BE2C (cell line): ENCODE measurements at regions not wholly inside any gene's neighbourhood (a gene's known extent, or its start where the extent isn't known, plus 50 kb on each side); places are given as distances from the start of the nearest gene placed in this dataset.

Experiments used
- DNase-seq: peaks from one replicate; pipeline ENCODE4 v3.0.0-alpha.2; 2020
- H3K27me3 ChIP-seq: fragments of 250-450 bp; sonication (Bioruptor Pico); 2 replicates; pipeline ENCODE4 v1.5.1; 2020; ENCODE audit warnings: mild to moderate bottlenecking
- H3K36me3 ChIP-seq: fragments of 250-450 bp; sonication (Bioruptor Pico); 2 replicates; pipeline ENCODE4 v1.5.1; 2020; ENCODE audit warnings: mild to moderate bottlenecking
- H3K4me1 ChIP-seq: fragments of 250-450 bp; sonication (Bioruptor Pico); 2 replicates; pipeline ENCODE4 v1.5.1; 2020
- H3K4me3 ChIP-seq: 2 replicates; pipeline ENCODE4 v1.5.1; 2011; ENCODE audit warnings: low read depth, low read length
- H3K9me3 ChIP-seq: fragments of 250-450 bp; sonication (Bioruptor Pico); 2 replicates; pipeline ENCODE4 v1.5.1; 2020
- CTCF ChIP-seq: IDR thresholded peaks from 2 replicates; pipeline ENCODE4 v1.5.1; 2012; ENCODE audit warnings: mild to moderate bottlenecking, low read depth, low read length

GRCh38 chr2:154554046-154554445 lies 144.4 kb upstream of the KCNJ3 start:
- no peaks in the 10 kb centered on the region for H3K36me3 ChIP-seq
- no peaks in the 10 kb centered on the region for H3K4me1 ChIP-seq
- no peak for TF ChIP-seq CTCF
- H3K4me3 ChIP-seq: no peak overlapping the region
- DNase-seq: no peak
- H3K9me3 ChIP-seq: no peaks in the 10 kb centered on the region
- H3K27me3 ChIP-seq: no peaks in the 10 kb centered on the region

- no peaks in the 10 kb centered on the region for H3K27me3 ChIP-seq
- no peak for TF ChIP-seq CTCF
- no peak for DNase-seq
- H3K4me1 ChIP-seq: no peaks in the 10 kb centered on the region
- H3K36me3 ChIP-seq: no peaks in the 10 kb centered on the region
- H3K4me3 ChIP-seq: no peak overlapping the region
- H3K9me3 ChIP-seq: no peaks in the 10 kb centered on the region
Measured at GRCh38 chr2:154555710-154556109, 142.8 kb upstream of the KCNJ3 start.

GRCh38 chr2:154556146-154556545 lies 142.3 kb upstream of the KCNJ3 start:
- no peak for TF ChIP-seq CTCF
- no peaks in the 10 kb centered on the region for H3K27me3 ChIP-seq
- H3K9me3 ChIP-seq: no peaks in the 10 kb centered on the region
- H3K4me1 ChIP-seq: no peaks in the 10 kb centered on the region
- no peak for DNase-seq
- H3K36me3 ChIP-seq: no peaks in the 10 kb centered on the region
- no peak overlapping the region for H3K4me3 ChIP-seq

GRCh38 chr2:154556607-154557006 lies 141.9 kb upstream of the KCNJ3 start:
- Histone ChIP-seq H3K4me1 (no peaks in the 10 kb centered on the region), H3K4me3 (no peak overlapping the region), H3K9me3 (no peaks in the 10 kb centered on the region), H3K27me3 (no peaks in the 10 kb centered on the region), H3K36me3 (no peaks in the 10 kb centered on the region)
- no peak for DNase-seq
- no peak for TF ChIP-seq CTCF

- no peak for TF ChIP-seq CTCF
- no peaks in the 10 kb centered on the region for H3K4me1 ChIP-seq
Measured at GRCh38 chr2:154557906-154558305, 140.6 kb upstream of the KCNJ3 start.

GRCh38 chr2:154565433-154565832 lies 133.1 kb upstream of the KCNJ3 start:
- H3K27me3 ChIP-seq: no peaks in the 10 kb centered on the region
- H3K36me3 ChIP-seq: no peaks in the 10 kb centered on the region
- H3K4me1 ChIP-seq: no peaks in the 10 kb centered on the region
- TF ChIP-seq CTCF: no peak
- no peak for DNase-seq
- no peaks in the 10 kb centered on the region for H3K9me3 ChIP-seq
- no peak overlapping the region for H3K4me3 ChIP-seq

More at GRCh38 chr2:154557906-154558305, 140.6 kb upstream of the KCNJ3 start:
- no peaks in the 10 kb centered on the region for H3K36me3 ChIP-seq
- no peaks in the 10 kb centered on the region for H3K9me3 ChIP-seq
- H3K27me3 ChIP-seq: no peaks in the 10 kb centered on the region
- H3K4me3 ChIP-seq: no peak overlapping the region
- no peak for DNase-seq
